22Rv1 (cell line): ENCODE measurements at regions not wholly inside any gene's neighbourhood (a gene's known extent, or its start where the extent isn't known, plus 50 kb on each side); places are given as distances from the start of the nearest gene placed in this dataset.

ENCODE experiments used
- H3K27ac ChIP-seq: fragments of 450-650 bp; 2 replicates; pipeline ENCODE4 v1.5.1; 2017
- CTCF ChIP-seq: fragments of 450-650 bp; IDR thresholded peaks from 2 replicates; pipeline ENCODE4 v1.5.1; 2017; ENCODE audit warnings: mild to moderate bottlenecking
- ZFX ChIP-seq: fragments of 450-650 bp; IDR thresholded peaks from 2 replicates; pipeline ENCODE4 v1.6.1; 2017; ENCODE audit warnings: antibody characterized with exemption, borderline replicate concordance

GRCh38 chr10:59006511-59007306 lies 169.7 kb upstream of the PHYHIPL start:
- no peak overlapping the region for H3K27ac ChIP-seq
- TF ChIP-seq ZFX: no peak
- TF ChIP-seq CTCF: no peak

- TF ChIP-seq ZFX (no peak), CTCF (no peak)
These were observed 169.0 kb upstream of the PHYHIPL start for GRCh38 chr10:59007307-59008025.

GRCh38 chr10:59008452-59008851 lies 168.0 kb upstream of the PHYHIPL start:
- TF ChIP-seq CTCF (no peak), ZFX (no peak)
- no peak overlapping the region for H3K27ac ChIP-seq

More at GRCh38 chr10:59007307-59008025, 169.0 kb upstream of the PHYHIPL start:
- H3K27ac ChIP-seq: no peak overlapping the region

- H3K27ac ChIP-seq: no peak overlapping the region
- TF ChIP-seq CTCF (no peak), ZFX (no peak)
These were observed 164.3 kb upstream of the PHYHIPL start for GRCh38 chr10:59011972-59012632.

GRCh38 chr10:59012839-59013238 lies 163.6 kb upstream of the PHYHIPL start:
- no peak for TF ChIP-seq CTCF
- no peak for TF ChIP-seq ZFX
- no peak overlapping the region for H3K27ac ChIP-seq

GRCh38 chr10:59016043-59016442 lies 160.4 kb upstream of the PHYHIPL start:
- H3K27ac ChIP-seq: no peak overlapping the region
- TF ChIP-seq CTCF (no peak), ZFX (no peak)

GRCh38 chr10:59018977-59019376 lies 157.5 kb upstream of the PHYHIPL start:
- H3K27ac ChIP-seq: no peak overlapping the region
- TF ChIP-seq CTCF (no peak), ZFX (no peak)
